Activated naive CD4-positive, alpha-beta T cell treated with anti-CD3 and anti-CD28 coated beads, Interleukin-2, amount 50 U/mL, for 72 hours (primary cell): ENCODE measurements at regions not wholly inside any gene's neighbourhood (a gene's known extent, or its start where the extent isn't known, plus 50 kb on each side); places are given as distances from the start of the nearest gene placed in this dataset.

Source experiments
- ATAC-seq, 2 donors: fragments of 150-1000 bp; cut with Tn5 transposase; 2 replicates each; pipeline ENCODE4 v1.10.0; 2021; ENCODE audit warnings: mild to moderate bottlenecking in 2 of 2, moderate library complexity in 2 of 2
- DNase-seq, 2 donors: peaks; one replicate each; pipeline ENCODE4 v3.0.0; 2021 to 2022; ENCODE audit warnings: low spot score in 2 of 2
- H3K27ac Mint-ChIP-seq, 2 donors: one replicate each; pipeline ENCODE4 v1.8.0; 2022; ENCODE audit warnings: mild to moderate bottlenecking in 2 of 2, mixed read lengths in 2 of 2
- H3K36me3 Mint-ChIP-seq, 2 donors: one replicate each; pipeline ENCODE4 v1.8.0; 2022; ENCODE audit warnings: mixed read lengths in 2 of 2
- H3K9me3 Mint-ChIP-seq, 2 donors: one replicate each; pipeline ENCODE4 v1.8.0; 2022; ENCODE audit warnings: mixed read lengths in 2 of 2

- ATAC-seq (no peak), DNase-seq (no peak)
- Mint-ChIP-seq H3K36me3 (no peaks in the 10 kb centered on the region), H3K27ac (no peak overlapping the region), H3K9me3 (peaks cover 6% of the 10 kb centered on the region in 2 donors)
These were observed 525.8 kb downstream of the SHQ1 start for GRCh38 chr3:72322264-72322976.

GRCh38 chr3:72320955-72321303, 527.3 kb downstream of the SHQ1 start:
- Mint-ChIP-seq H3K9me3 (no peaks in the 10 kb centered on the region), H3K36me3 (no peaks in the 10 kb centered on the region), H3K27ac (peak overlapping the region in 1 of 2 donors; percentile 9)
- ATAC-seq (no peak), DNase-seq (no peak)

GRCh38 chr3:72320095-72320954, 527.9 kb downstream of the SHQ1 start:
- Mint-ChIP-seq H3K27ac (peak overlapping the region in 1 of 2 donors; percentile 9), H3K36me3 (no peaks in the 10 kb centered on the region), H3K9me3 (no peaks in the 10 kb centered on the region)
- DNase-seq, result no peak
- ATAC-seq, result no peak

- H3K27ac Mint-ChIP-seq, result no peak overlapping the region
- no peak for ATAC-seq
- H3K9me3 Mint-ChIP-seq, result no peaks in the 10 kb centered on the region
- H3K36me3 Mint-ChIP-seq, result no peaks in the 10 kb centered on the region
- DNase-seq, result no peak
These were observed 528.8 kb downstream of the SHQ1 start for GRCh38 chr3:72319194-72320094.

- H3K9me3 Mint-ChIP-seq, result peaks cover 0 to 2% of the 10 kb centered on the region in 2 donors
- no peak for DNase-seq
- peaks cover 0 to 4% of the 10 kb centered on the region in 2 donors for H3K36me3 Mint-ChIP-seq
- ATAC-seq, result no peak
- H3K27ac Mint-ChIP-seq, result no peak overlapping the region
These were observed 529.6 kb downstream of the SHQ1 start for GRCh38 chr3:72318504-72319193.

GRCh38 chr3:72317491-72317890, 530.8 kb downstream of the SHQ1 start:
- Mint-ChIP-seq H3K9me3 (peaks cover 0 to 5% of the 10 kb centered on the region in 2 donors), H3K36me3 (peaks cover 0 to 9% of the 10 kb centered on the region in 2 donors), H3K27ac (no peak overlapping the region)
- DNase-seq, result no peak
- ATAC-seq, result no peak

- peaks cover 0 to 9% of the 10 kb centered on the region in 2 donors for H3K36me3 Mint-ChIP-seq
- DNase-seq (no peak), ATAC-seq (no peak)
- peak overlapping the region in 1 of 2 donors; percentile 1 for H3K27ac Mint-ChIP-seq
- H3K9me3 Mint-ChIP-seq, result peaks cover 0 to 5% of the 10 kb centered on the region in 2 donors
These were observed 531.6 kb downstream of the SHQ1 start for GRCh38 chr3:72316501-72317279.

- no peak for DNase-seq
- Mint-ChIP-seq H3K36me3 (peaks cover 0 to 9% of the 10 kb centered on the region in 2 donors), H3K27ac (peak overlapping the region in 1 of 2 donors; percentile 6), H3K9me3 (peaks cover 0 to 5% of the 10 kb centered on the region in 2 donors)
- no peak for ATAC-seq
These were observed 528.4 kb upstream of the PROK2 start for GRCh38 chr3:72313308-72313707.

- ATAC-seq (peak; percentile 24 to 64), DNase-seq (no peak)
- Mint-ChIP-seq H3K9me3 (peaks cover 0 to 5% of the 10 kb centered on the region in 2 donors), H3K36me3 (peaks cover 0 to 9% of the 10 kb centered on the region in 2 donors), H3K27ac (no peak overlapping the region)
These were observed 527.4 kb upstream of the PROK2 start for GRCh38 chr3:72312339-72312738.

GRCh38 chr3:72311425-72311824, 526.5 kb upstream of the PROK2 start:
- Mint-ChIP-seq H3K9me3 (peaks cover 0 to 5% of the 10 kb centered on the region in 2 donors), H3K36me3 (peaks cover 0 to 9% of the 10 kb centered on the region in 2 donors), H3K27ac (peak overlapping the region in 1 of 2 donors; percentile 72)
- DNase-seq, result no peak
- no peak for ATAC-seq

- peak overlapping the region; percentile 55 to 72 for H3K27ac Mint-ChIP-seq
These were observed 525.8 kb upstream of the PROK2 start for GRCh38 chr3:72310419-72311380.

GRCh38 chr3:72309661-72310418, 524.9 kb upstream of the PROK2 start:
- no peak for ATAC-seq
- peak overlapping the region in 1 of 2 donors; percentile 72 for H3K27ac Mint-ChIP-seq
- peaks cover 0 to 5% of the 10 kb centered on the region in 2 donors for H3K9me3 Mint-ChIP-seq
- no peak for DNase-seq
- H3K36me3 Mint-ChIP-seq, result peaks cover 0 to 9% of the 10 kb centered on the region in 2 donors

More at GRCh38 chr3:72310419-72311380, 525.8 kb upstream of the PROK2 start:
- H3K9me3 Mint-ChIP-seq, result peaks cover 0 to 5% of the 10 kb centered on the region in 2 donors
- H3K36me3 Mint-ChIP-seq, result peaks cover 0 to 9% of the 10 kb centered on the region in 2 donors
- ATAC-seq (peak; percentile 66 to 73), DNase-seq (no peak)

- Mint-ChIP-seq H3K9me3 (peaks cover 0 to 3% of the 10 kb centered on the region in 2 donors), H3K36me3 (peaks cover 0 to 4% of the 10 kb centered on the region in 2 donors), H3K27ac (no peak overlapping the region)
- DNase-seq (no peak), ATAC-seq (no peak)
These were observed 523.7 kb upstream of the PROK2 start for GRCh38 chr3:72308641-72309040.
